MG63 (cell line): ENCODE measurements at regions not wholly inside any gene's neighbourhood (a gene's known extent, or its start where the extent isn't known, plus 50 kb on each side); places are given as distances from the start of the nearest gene placed in this dataset.
"Not testable (repeated sequence)": the region's sequence is repeated elsewhere in the genome, so short reads cannot be mapped to it uniquely, and the experiment has no call there.

ENCODE experiments used
- DNase-seq: peaks from one replicate; pipeline ENCODE4 v3.0.0-alpha.2; 2020
- H3K27me3 ChIP-seq: fragments of 250-450 bp; sonication (Bioruptor Pico); 2 replicates; pipeline ENCODE4 v1.5.1; 2020; ENCODE audit warnings: mild to moderate bottlenecking, moderate library complexity
- H3K36me3 ChIP-seq: fragments of 250-450 bp; sonication (Bioruptor Pico); 2 replicates; pipeline ENCODE4 v1.5.1; 2020; ENCODE audit warnings: mild to moderate bottlenecking, moderate library complexity
- H3K4me3 ChIP-seq: fragments of 250-450 bp; sonication (Bioruptor Pico); 2 replicates; pipeline ENCODE4 v1.5.1; 2020; ENCODE audit warnings: mild to moderate bottlenecking, moderate library complexity
- H3K9me3 ChIP-seq: fragments of 250-450 bp; sonication (Bioruptor Pico); 2 replicates; pipeline ENCODE4 v1.5.1; 2020; ENCODE audit warnings: mild to moderate bottlenecking, moderate library complexity

DNA sequence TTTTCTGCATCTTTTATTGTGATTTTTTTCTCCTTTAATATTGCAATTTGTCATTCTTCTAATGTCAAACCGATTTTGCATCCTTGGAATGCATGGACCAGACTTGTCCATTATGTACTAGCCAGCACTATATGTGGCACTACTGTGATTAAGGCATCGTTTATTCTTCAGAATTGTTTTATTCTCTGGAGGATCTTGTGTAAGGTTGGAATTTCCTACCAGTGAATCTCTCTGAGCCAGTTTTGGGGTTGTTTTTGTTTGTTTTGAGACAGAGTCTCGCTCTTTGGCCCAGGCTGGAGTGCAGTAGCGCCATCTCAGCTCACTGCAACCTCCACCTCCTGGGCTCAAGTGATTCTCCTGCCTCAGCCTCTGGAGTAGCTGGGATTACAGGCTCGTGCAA is 58.5 kb downstream of the IGLL5 start:
- H3K4me3 ChIP-seq = no peak overlapping the region
- no peaks in the 10 kb centered on the region for H3K9me3 ChIP-seq
- no peak for DNase-seq
- H3K27me3 ChIP-seq = no peaks in the 10 kb centered on the region
- no peaks in the 10 kb centered on the region for H3K36me3 ChIP-seq

DNA sequence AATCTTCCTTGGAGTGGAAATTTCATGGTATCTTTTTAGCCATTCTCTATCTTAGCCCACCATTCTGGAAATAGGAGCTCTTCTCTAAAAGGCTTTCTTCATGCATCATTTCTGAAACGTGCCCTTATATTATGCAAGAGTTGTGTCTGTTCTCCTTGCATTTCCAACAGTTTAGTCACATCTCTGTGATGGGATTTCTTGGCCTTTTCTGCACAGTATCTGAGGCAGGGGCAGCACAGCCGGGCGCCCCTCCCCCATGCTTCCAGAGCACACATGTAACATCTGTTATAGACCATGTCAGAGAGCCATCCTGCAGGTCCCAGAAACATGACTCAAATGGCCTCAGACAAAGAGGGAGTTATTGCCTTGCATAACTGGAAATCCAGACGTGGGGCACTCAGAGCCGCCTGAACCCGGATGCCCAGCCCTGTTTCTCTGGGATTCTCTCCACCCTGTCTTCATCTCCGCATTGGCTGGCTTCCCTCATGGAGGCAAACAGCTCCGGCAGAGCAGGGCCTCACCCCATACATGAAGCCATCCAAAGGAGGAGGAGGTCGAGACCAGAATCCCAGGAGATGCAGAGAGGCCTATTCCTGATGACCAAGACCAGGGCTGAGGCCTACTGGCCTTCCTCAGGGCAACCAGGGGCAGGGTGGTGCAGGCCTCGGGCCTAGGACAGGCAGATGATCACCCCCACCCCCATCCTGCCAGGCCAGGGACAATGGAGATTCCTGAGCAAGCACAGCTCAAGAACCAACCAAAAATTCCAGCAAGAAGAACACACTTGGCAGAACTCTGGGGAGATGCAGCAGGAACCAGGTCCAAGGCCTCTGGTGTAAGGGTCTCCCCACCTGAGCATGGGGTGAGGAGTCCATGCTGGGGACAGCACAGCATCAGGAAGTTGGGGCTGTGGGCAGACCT is 61.3 kb downstream of the IGLL5 start:
- Histone ChIP-seq H3K4me3 (no peak overlapping the region), H3K9me3 (no peaks in the 10 kb centered on the region), H3K27me3 (peaks cover 2% of the 10 kb centered on the region), H3K36me3 (no peaks in the 10 kb centered on the region)
- DNase-seq = no peak

DNA sequence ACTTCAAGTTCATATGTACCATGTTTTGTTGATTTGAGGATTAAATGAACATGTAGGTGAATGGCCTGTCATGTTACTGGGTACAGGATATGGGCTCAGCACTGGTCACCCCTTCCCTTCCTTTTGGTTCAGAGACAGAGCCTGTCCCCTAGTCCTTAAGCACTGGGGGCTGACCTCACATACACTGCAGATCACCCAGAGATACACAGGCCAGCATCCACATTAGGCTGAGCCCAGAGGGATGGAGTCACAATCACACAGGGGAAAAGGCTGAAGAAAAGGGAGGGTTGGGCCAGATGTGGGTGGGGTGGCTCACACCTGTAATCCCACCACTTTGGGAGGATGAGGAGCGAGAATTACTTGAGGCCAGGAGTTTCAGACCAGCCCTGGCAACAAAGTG is 62.3 kb downstream of the IGLL5 start:
- H3K36me3 ChIP-seq = no peaks in the 10 kb centered on the region
- no peak for DNase-seq
- peaks cover 9% of the 10 kb centered on the region for H3K27me3 ChIP-seq
- no peak overlapping the region for H3K4me3 ChIP-seq
- H3K9me3 ChIP-seq = no peaks in the 10 kb centered on the region

DNA sequence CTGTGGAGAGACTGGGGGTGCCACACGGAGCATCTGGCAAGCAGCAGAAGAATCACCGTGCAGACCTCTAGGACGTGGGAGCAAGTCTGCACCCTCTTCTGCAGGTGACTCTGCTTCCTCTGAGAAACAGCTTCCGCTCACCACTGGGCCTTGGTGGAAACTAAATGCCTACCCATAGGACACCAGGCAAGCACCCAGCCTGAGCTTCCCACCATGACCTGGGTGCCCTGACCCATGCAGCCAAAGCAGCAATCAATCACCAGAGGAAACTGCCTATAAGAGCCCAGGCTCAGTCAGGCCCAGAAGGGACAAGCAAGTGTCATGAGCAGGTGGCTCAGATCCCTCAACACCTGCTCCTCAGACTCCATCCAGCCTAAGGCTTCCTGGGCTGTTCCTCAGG is 63.4 kb downstream of the IGLL5 start:
- Histone ChIP-seq H3K9me3 (no peaks in the 10 kb centered on the region), H3K36me3 (no peaks in the 10 kb centered on the region)
- no peak for DNase-seq

DNA sequence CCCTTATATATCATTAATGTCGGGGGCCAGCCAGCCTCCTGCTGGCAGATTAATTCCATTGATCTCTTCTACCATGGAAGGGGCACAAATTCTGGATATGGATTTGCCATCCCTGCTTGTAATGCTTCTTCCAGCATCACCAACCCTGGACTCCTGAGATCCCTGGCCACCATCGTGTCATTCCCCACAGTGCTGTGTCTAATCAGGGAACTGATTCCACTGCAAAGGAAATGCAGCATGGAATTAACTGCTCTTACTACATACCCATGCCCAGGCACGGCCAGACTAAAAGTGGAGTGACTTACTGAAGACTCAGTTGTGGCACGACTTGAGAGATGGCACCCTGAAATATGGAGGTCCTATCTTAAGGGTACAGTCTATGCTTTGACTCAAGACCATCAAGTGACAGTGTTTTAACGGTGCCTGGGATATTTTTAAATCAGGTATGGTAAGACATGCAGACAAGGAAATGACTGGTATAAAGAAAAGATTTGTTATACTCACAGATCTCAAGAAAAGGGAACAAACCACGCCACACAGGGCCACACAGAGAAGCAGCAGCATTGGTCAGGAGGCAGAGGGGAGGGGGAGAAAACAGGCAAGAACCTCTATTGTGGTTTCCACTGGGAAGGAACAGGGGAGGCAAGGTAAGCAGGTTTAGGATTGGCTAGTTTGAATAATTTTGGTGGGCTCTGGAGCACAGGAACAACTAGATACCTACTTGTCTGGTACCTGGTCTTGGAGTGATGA is 65.1 kb downstream of the IGLL5 start:
- DNase-seq = no peak
- H3K36me3 ChIP-seq = no peaks in the 10 kb centered on the region
- peaks cover 18% of the 10 kb centered on the region for H3K27me3 ChIP-seq
- H3K4me3 ChIP-seq = no peak overlapping the region
- H3K9me3 ChIP-seq = no peaks in the 10 kb centered on the region

More for the DNA sequence above, 63.4 kb downstream of the IGLL5 start:
- H3K4me3 ChIP-seq = no peak overlapping the region
- peaks cover 18% of the 10 kb centered on the region for H3K27me3 ChIP-seq

DNA sequence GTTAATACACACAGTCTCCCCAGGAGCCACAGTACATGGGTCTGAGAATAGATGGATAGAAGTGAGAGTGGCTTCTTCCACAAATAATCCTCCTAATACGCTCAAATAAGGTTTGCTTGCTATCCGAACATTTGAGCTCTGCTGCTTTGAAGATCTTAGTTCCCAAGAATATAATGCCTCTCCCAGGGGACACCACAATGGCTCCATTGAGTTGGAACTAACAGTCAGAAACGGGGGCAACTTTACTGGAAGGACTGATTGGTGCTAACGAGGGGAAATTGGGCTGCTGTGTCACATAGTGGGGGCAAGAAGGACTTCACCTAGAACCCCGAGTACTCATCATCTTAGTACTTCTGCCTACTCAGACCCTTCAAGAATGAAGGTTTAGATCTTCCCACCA is 66.2 kb downstream of the IGLL5 start:
- H3K36me3 ChIP-seq = no peaks in the 10 kb centered on the region
- DNase-seq = no peak
- H3K4me3 ChIP-seq = no peak overlapping the region
- H3K9me3 ChIP-seq = no peaks in the 10 kb centered on the region
- peaks cover 18% of the 10 kb centered on the region for H3K27me3 ChIP-seq

DNA sequence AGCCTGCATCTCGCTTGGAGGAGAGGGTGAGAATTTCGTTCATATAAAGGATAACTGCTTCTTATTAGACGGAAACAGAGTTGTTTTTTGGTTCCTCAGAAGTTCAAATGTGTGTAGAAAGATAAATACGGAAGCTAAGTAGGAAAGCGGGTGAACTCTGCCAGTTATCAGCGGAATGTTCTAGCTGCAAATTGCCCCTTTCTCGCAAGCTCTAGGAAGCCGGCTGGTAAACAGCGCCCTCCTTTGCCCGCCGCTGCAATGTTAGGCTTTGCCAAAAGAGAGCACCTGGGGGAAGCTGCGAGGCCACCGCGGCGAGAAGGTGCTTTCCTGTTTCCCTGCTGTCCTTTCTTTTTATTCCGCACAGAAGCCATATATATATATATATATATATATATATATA is 67.0 kb downstream of the IGLL5 start:
- no peaks in the 10 kb centered on the region for H3K36me3 ChIP-seq
- H3K9me3 ChIP-seq = no peaks in the 10 kb centered on the region
- peaks cover 18% of the 10 kb centered on the region for H3K27me3 ChIP-seq
- no peak for DNase-seq
- no peak overlapping the region for H3K4me3 ChIP-seq

DNA sequence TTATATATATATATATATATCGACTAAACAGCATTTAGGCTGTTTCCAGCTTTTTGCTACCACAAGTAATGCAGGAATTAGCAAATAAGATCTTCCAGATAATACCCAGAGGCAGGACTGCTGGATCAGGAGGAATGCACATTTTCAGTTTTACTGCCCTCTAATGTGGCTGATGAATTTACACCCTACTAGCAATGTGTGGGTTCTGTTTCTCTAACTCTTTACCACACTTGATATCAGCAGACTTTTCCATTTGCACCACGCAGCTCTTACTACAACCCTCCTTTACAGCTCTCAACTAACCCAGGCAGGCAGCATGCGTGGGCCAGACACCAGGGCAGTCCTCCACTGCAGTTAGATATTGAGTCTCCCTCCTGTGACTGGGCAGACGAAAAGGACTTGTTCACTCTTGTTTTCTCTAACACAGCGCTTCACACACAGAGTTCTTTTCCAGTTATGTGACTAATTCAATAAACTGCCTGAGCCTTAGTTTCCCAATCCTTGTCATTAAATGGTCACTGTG is 67.7 kb downstream of the IGLL5 start:
- H3K4me3 ChIP-seq = no peak overlapping the region
- H3K9me3 ChIP-seq = no peaks in the 10 kb centered on the region
- DNase-seq = no peak
- peaks cover 18% of the 10 kb centered on the region for H3K27me3 ChIP-seq
- no peaks in the 10 kb centered on the region for H3K36me3 ChIP-seq

DNA sequence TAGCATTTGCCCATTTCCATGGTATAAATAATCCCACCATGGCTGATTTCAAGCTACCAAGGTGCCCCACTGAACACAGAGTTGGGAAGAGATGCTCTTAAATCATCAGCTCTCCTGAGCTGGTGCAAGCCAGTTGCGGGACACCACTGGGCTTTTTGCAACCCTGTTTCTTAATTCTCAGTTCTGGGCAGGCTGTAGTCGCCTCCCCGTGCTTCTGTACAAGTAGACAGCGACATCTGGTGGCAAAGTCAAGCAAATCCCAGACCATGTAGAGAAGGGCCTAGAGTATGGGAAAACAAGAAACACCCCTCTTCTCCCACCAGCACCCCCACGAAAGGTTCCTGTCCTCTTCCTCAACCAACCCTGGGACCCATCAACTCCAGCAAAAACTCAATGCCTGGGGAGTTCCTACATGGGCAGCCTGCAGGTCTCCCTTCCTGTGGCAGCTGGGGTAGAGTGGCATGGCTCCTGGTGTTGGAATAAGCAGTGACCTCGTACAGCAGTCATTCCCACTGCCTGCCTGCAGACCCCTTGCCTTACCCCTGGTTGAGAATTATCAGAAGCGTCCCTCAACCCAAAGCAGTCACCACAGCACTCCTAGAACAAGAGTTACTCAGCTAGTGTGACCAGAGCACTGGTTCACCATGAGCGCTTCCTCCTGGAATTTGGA is 68.4 kb downstream of the IGLL5 start:
- DNase-seq = peak; percentile 35
- Histone ChIP-seq H3K4me3 (no peak overlapping the region), H3K9me3 (no peaks in the 10 kb centered on the region), H3K27me3 (peaks cover 18% of the 10 kb centered on the region), H3K36me3 (no peaks in the 10 kb centered on the region)

DNA sequence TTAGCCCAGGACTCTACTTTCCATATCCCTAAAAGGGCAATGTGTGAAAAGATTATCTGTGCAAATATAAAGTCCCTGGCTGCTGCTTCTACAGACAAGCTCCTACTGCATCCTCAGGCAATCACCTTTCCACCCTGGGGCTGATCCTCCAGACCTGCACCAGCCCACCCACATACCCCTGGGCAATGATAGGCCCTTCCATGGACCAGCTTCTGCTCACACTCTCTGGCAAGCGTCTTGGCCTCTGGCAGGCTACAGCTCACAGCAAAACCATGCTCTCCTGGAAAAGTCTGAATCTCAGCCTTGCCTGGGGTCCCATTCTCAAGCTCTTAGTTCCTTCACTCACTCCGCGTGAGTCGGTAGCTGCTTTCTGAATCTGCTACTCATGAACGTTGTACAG is 69.5 kb downstream of the IGLL5 start:
- no peaks in the 10 kb centered on the region for H3K9me3 ChIP-seq
- no peaks in the 10 kb centered on the region for H3K36me3 ChIP-seq
- DNase-seq = no peak
- H3K27me3 ChIP-seq = peaks cover 18% of the 10 kb centered on the region
- H3K4me3 ChIP-seq = no peak overlapping the region

DNA sequence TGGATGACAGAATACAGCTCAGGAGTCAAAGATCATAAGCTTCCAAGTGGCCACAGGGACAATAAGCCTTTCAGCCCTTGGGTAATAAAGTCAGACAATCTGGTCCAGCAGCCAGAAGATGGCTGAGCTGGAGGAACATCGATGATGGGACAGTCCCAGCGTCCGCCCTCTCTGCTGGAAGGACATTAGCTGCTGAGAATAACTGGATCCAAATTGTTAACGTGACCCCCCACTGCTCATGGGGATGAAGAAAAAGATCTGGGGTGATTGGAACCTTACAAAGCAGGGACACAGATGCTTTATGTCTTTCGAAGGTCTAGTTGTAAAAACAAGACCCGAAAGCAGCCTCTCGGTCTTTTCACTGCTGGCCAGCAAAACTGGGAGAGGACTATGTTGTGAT is 71.0 kb downstream of the IGLL5 start:
- Histone ChIP-seq H3K9me3 (no peaks in the 10 kb centered on the region), H3K36me3 (no peaks in the 10 kb centered on the region), H3K27me3 (peaks cover 18% of the 10 kb centered on the region), H3K4me3 (no peak overlapping the region)
- DNase-seq = no peak

DNA sequence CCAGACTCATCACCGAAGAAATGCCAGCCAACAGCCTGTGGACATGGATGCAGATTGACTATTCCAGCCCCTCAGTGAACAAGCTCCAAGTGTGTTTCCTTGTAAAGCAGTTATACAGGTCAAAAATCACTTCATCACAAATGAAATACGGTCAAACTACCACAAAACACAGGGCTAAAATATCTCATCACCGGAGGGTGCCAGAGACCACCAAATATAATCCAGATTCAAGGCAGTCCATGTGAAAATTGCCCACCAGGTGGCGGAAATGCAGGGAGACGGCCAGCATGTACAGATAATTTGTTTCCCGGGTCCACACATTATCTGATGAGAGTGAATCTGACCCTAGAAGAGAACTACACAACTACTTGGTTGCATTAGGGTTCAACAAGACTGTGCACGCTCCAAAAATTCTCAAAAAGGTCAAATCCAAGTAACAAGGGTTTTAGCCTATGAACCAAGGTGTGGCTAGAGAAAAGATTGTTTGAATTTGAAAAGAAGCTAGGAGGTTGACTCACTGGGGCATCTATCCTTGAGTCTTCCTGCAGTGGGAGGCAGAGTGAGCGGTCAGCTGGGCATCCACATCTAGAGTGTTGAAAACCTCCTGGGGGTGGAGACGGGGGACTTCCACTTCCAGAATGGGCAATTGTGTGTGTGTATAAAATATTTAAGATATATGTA is 71.7 kb downstream of the IGLL5 start:
- Histone ChIP-seq H3K4me3 (no peak overlapping the region), H3K27me3 (peaks cover 12% of the 10 kb centered on the region), H3K9me3 (peaks cover 1% of the 10 kb centered on the region), H3K36me3 (no peaks in the 10 kb centered on the region)
- DNase-seq = peak; percentile 57

DNA sequence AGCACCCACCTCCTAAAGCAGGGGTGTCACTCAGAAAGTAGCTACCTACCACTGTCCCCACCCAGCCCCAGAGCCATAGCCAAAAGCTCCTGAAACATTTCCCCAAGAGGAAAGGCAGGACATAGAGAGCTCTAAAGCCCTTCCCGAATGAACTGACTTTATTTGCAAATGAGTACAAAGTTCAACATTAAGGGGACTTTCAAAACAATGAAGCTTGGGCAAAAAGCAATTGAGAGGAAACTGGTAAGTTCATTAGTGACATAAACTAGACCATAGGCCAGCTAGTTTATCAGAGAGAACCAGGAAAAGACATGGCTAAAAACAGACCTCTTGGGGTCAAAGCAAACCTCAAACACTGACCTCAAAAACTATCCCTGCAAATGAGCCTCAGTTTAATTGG is 72.7 kb downstream of the IGLL5 start:
- no peak for DNase-seq
- H3K27me3 ChIP-seq = peaks cover 6% of the 10 kb centered on the region
- H3K36me3 ChIP-seq = no peaks in the 10 kb centered on the region
- no peak overlapping the region for H3K4me3 ChIP-seq
- peaks cover 4% of the 10 kb centered on the region for H3K9me3 ChIP-seq

DNA sequence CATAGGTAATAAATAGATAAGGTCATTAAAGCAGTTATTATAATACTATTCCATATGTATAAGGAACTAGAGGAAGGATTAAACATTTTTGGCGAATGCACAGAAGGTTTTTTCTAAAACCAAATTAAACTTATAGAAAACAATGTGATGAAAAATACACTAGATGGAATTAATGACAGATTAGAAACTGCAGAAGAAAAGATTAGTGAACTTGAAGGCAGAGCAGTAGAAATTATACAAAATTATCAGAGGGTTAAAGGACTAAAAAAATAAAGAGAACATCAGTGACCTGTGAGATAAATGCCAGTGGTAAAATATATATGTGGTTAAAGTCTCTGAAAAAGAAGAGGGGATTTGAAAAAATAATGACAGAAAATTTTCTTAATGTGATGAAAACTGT is 74.0 kb downstream of the IGLL5 start:
- H3K36me3 ChIP-seq = no peaks in the 10 kb centered on the region
- peaks cover under 1% of the 10 kb centered on the region; the same call in 1 of the 2 replicates for H3K27me3 ChIP-seq
- H3K4me3 ChIP-seq = no peak overlapping the region
- DNase-seq = no peak
- H3K9me3 ChIP-seq = peaks cover 7% of the 10 kb centered on the region

DNA sequence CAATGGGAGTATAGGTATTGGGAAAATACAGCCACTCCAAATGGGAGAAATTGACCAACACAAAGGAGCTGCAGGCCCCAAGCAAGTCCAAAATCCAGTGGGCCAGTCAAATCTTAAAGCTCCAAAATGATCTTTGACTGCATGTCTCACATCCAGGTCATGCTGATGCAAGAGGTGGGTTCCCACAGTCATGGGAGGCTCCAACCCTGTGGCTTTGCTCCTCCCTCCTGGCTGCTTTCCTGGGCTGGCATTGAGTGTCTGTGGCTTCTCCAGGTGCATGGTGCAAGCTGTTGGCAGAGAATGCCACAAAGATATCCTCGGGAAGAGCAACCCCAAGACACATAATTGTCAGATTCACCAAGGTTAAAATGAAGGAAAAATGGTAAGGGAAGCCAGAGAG is 80.8 kb downstream of the IGLL5 start:
- Histone ChIP-seq H3K27me3 (peaks cover 6% of the 10 kb centered on the region), H3K9me3 (peaks cover 7% of the 10 kb centered on the region), H3K36me3 (no peaks in the 10 kb centered on the region), H3K4me3 (no peak overlapping the region)
- no peak for DNase-seq

DNA sequence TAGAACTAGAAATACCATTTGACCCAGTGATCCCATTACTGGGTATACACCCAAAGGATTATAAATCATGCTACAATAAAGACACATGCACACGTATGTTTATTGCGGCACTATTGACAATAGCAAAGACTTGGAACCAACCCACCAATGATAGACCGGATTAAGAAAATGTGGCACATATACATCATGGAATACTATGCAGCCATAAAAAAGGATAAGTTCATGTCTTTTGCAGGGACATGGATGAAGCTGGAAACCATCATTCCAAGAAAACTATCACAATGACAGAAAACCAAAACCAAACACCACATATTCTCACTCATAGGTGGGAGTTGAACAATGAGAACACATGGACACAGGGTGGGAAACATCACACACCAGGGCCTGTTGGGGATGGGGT is 85.0 kb downstream of the IGLL5 start:
- H3K9me3 ChIP-seq, DNase-seq, H3K27me3 ChIP-seq, H3K36me3 ChIP-seq, H3K4me3 ChIP-seq: not testable (repeated sequence)

DNA sequence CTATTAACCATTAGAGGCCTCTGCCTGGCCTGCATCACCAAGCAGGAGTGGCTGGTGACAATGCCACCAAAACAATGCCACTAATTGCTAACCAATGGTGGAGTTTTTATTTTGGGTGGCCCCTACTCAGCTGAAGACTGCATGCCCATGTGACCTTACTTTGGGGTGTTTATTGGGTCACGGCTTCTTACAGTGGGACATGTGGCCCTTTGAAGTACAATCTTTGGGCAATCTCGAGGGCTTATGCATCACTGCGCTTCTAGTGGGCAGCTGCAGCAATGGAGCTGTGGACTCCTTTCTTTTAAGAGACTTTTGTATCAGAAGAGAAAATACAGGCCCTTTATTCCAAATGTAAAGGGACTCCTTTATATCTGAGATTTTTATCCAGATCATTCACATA is 85.7 kb downstream of the IGLL5 start:
- Histone ChIP-seq H3K36me3 (no peaks in the 10 kb centered on the region), H3K9me3 (no peaks in the 10 kb centered on the region), H3K27me3 (no peaks in the 10 kb centered on the region), H3K4me3 (no peak overlapping the region)
- no peak for DNase-seq
